Spleen (tissue), 7 donors: ENCODE measurements at regions not wholly inside any gene's neighbourhood (a gene's known extent, or its start where the extent isn't known, plus 50 kb on each side); places are given as distances from the start of the nearest gene placed in this dataset.

Source experiments
- POLR2A ChIP-seq, 3 donors: fragments of 450-650 bp; IDR thresholded peaks; one replicate each; pipeline ENCODE4 v1.5.1; 2017; ENCODE audit warnings: antibody characterized with exemption in 3 of 3, mild to moderate bottlenecking in 1 of 3
- POLR2AphosphoS5 ChIP-seq, 3 donors: sonication (generic); formaldehyde crosslinking; IDR thresholded peaks; one replicate each; pipeline ENCODE4 v1.5.1; 2017; ENCODE audit warnings: antibody characterized with exemption in 3 of 3
- TF ChIP-seq, protein P1 (sequence below), 11 experiments: fragments of 200-600 bp in 7 of 11; fragments of 450-650 bp in 4 of 11; sonication (generic) in 4 of 11; IDR thresholded peaks in 8 of 11; conservative IDR thresholded peaks in 3 of 11; 1 replicate in 7 of 11; 2 replicates in 4 of 11; pipeline versions ENCODE4 v1.4.0 to v1.8.0; 2016 to 2021; ENCODE audit warnings: antibody characterized with exemption in 11 of 11, inconsistent platforms in 4 of 11, mild to moderate bottlenecking in 1 of 11
- donor health status: DM: no; HTN: no; CAD: no; lungs with moderate emphysema.
- donor health status: DM: no; HTN: no; CAD: no.
- donor health status: DM: no; HTN: no; CAD: no.

GRCh38 chr12:65731771-65732170, 92.5 kb upstream of the HMGA2 start:
- TF ChIP-seq, protein P1, sequence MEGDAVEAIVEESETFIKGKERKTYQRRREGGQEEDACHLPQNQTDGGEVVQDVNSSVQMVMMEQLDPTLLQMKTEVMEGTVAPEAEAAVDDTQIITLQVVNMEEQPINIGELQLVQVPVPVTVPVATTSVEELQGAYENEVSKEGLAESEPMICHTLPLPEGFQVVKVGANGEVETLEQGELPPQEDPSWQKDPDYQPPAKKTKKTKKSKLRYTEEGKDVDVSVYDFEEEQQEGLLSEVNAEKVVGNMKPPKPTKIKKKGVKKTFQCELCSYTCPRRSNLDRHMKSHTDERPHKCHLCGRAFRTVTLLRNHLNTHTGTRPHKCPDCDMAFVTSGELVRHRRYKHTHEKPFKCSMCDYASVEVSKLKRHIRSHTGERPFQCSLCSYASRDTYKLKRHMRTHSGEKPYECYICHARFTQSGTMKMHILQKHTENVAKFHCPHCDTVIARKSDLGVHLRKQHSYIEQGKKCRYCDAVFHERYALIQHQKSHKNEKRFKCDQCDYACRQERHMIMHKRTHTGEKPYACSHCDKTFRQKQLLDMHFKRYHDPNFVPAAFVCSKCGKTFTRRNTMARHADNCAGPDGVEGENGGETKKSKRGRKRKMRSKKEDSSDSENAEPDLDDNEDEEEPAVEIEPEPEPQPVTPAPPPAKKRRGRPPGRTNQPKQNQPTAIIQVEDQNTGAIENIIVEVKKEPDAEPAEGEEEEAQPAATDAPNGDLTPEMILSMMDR (IDR thresholded peaks at IDR 0.05 in 8 of 11, conservative IDR thresholded peaks at IDR 0.05 in 3 of 11): no peak
- no peak for TF ChIP-seq POLR2A (IDR thresholded peaks at IDR 0.05)
- TF ChIP-seq POLR2AphosphoS5 (IDR thresholded peaks at IDR 0.05): no peak
